GM12892 (cell line): ENCODE measurements at regions not wholly inside any gene's neighbourhood (a gene's known extent, or its start where the extent isn't known, plus 50 kb on each side); places are given as distances from the start of the nearest gene placed in this dataset.

Source experiments
- POLR2A ChIP-seq: IDR thresholded peaks from 2 replicates; pipeline ENCODE4 v1.6.1; 2011; ENCODE audit warnings: low read depth, low read length, control low read depth
- POLR2AphosphoS5 ChIP-seq: IDR thresholded peaks from 2 replicates; pipeline ENCODE4 v1.6.1; 2011; ENCODE audit warnings: low read depth, low read length, control low read depth
- TAF1 ChIP-seq: IDR thresholded peaks from 2 replicates; pipeline ENCODE4 v1.6.1; 2011; ENCODE audit warnings: low read depth, mild to moderate bottlenecking, control low read depth, low read length, borderline replicate concordance

DNA sequence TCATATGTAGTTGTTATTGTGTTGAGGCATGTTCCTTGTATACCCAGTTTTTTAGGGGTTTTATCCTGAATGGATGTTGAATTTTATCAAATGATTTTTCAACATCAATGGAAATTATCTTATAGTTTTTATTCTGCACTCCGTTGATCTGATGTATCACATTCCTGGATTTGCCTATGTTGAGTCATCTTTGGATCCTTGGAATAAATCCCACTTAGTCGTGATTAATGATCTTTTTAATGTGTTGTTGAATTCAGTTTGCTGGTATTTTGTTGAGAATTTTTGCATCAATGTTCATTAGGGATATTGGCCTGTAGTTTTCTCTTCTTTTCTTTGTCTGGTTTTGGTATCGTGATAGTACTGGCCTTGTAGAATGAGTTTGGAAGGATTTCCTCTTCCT is 648.6 kb upstream of the GRM3 start:
- no peak for TF ChIP-seq POLR2A
- no peak for TF ChIP-seq POLR2AphosphoS5
- no peak for TF ChIP-seq TAF1
